Stimulated activated CD4-positive, alpha-beta T cell treated with anti-CD3 and anti-CD28 coated beads, Interleukin-4, amount 100 ng/mL, for 1 hour (primary cell): ENCODE measurements at regions not wholly inside any gene's neighbourhood (a gene's known extent, or its start where the extent isn't known, plus 50 kb on each side); places are given as distances from the start of the nearest gene placed in this dataset.

Source experiments
- DNase-seq: peaks from one replicate; pipeline ENCODE4 v3.0.0-alpha.2; 2020

DNA sequence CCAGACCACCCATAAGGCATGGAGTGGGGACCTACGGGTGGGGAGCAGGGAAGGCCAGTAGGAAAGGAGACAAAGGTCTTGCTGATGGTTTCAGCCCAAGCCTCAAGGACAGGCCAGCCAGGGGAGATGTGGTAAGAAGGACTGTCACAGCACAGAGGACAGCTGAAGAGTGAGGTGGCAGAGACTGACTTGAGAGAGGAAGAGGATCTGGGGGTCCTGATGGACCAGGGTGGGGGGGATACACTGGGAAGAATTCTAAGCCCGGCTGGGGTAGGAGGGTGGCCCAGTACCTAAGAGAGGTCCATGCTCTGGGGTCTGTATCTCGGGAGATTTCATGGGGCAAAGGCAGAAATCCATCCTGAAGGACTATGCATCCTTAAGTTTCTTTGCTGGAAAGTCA is 66.1 kb upstream of the THY1 start:
- DNase-seq = no peak

DNA sequence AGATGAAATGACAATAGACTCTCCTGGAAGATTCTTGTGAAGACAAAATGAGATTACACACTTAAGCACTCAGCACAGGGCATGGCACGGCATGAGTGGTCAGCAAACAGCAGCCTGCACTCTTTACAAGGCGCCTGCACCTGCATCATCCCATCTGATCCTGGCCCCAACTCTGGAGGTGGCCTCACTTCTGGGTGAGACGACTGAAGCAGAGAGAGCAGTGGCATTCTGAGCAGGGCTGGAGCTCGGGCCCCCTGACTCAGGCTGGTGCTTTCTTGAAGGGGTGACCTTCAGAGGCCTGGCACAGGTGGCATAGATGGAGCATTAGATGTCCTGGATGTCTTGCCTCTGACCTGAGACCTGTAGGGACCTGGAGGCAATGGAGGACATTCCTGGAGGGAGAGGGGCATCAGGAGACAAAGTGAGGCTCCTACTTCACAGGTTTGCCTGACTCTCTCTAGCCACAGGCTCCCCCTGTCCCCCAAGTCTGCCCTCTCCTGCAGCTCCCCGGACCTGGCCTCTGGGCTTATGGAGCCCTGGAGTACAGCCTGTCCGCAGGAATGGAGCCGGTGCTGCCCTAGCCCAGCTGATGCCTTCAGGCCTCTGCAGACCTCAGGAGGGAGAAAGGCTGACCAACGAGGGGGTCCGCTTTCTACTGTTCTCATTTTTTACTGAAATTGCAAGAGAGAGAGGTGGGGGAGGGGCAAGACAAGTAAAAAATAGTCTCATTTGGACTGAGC is 65.5 kb upstream of the THY1 start:
- DNase-seq = no peak

GRCh38 chr11:119486691-119487259 is 63.8 kb upstream of the THY1 start:
- no peak for DNase-seq

- DNase-seq = no peak
Observed at GRCh38 chr11:119486016-119486415, 63.0 kb upstream of the THY1 start.

- DNase-seq = no peak
Observed at GRCh38 chr11:119484741-119485605, 62.0 kb upstream of the THY1 start.

DNA sequence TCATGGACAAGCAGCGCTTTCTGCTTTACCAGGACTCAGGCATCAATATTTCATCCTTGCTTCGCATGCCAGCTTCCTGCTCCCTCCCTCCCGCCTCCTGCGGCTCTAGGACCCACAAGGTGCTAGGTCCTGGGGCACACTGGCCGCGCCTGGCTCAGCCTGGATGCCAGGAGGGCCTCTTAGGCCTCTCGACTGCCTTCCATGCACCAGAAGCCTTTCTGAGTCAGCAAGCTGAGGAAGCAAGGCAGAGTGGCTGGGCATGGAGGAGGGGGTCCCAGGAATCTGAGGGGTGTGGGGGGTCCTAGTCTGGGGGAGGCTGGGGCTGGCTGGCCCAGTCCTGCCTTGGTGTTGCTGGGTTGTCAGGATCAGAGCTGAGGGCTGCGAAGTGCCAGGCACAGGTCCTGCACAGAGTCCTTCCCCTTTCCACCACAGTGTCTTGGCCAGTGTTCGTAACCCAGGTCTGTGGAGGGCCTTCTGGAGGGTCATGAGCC is 61.0 kb upstream of the THY1 start:
- no peak for DNase-seq

GRCh38 chr11:119483341-119483880 is 60.4 kb upstream of the THY1 start:
- no peak for DNase-seq

DNA sequence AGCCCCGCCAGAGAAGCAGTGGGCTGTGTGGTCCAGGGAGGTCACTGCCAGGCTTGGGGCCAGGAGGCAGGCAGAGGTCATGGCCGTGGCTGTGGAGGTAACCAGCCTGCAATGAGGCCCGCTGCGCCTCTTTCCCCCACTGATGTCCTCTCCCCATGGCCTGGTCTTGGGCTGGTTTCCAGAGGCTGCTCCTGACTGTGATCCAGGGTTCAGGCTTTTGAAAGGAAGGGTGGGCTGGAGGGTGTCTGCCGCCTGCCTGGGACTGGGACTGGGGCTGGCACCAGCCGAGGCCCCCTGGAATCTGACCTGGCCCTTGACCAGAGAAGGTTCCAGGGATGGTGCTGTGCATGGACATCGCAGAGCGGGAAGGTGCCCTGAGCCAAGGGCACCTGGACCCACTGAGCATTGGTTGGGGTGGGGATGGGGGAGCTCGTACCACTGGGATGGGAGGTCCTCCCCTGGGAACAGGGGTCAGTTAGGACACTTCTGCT is 59.6 kb upstream of the THY1 start:
- no peak for DNase-seq

DNA sequence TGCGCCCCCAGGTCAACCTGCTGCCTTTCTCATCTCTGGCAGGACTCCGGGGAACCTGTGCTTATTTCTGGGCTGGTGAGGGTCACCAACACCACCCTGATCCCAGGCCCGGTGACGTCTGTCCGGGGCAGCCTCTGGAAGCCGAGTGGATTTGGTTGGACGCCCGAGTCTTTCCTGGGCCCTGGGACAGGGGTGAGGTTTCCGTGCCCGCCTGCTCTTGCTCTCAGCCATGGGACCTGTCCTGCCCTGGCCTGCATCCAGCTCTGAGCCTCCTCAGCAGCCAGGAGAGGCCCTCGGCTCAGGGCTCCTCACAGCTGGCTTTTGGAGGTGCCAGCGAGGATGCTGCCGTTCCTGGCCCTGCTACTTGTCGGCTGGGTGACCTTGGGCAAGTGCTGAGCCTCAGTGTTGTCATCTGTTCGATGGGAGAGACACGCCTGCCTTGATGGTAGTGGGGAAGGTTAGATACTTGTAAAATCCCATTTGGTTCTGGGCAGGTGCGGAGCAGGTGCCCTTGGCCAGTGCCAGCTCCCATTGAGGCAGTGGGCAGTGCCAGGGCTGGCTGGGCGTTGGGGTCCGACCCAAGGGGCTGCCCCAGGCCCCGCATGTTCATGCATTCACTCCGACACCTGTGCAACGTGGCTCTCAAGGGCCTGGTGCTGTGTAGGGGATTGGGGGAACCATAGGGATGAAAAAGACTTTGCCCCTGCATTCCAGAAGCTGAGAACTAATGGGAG is 58.9 kb upstream of the THY1 start:
- no peak for DNase-seq

- peak; percentile 71 for DNase-seq
Observed at GRCh38 chr11:119481021-119481666, 58.2 kb upstream of the THY1 start.

DNA sequence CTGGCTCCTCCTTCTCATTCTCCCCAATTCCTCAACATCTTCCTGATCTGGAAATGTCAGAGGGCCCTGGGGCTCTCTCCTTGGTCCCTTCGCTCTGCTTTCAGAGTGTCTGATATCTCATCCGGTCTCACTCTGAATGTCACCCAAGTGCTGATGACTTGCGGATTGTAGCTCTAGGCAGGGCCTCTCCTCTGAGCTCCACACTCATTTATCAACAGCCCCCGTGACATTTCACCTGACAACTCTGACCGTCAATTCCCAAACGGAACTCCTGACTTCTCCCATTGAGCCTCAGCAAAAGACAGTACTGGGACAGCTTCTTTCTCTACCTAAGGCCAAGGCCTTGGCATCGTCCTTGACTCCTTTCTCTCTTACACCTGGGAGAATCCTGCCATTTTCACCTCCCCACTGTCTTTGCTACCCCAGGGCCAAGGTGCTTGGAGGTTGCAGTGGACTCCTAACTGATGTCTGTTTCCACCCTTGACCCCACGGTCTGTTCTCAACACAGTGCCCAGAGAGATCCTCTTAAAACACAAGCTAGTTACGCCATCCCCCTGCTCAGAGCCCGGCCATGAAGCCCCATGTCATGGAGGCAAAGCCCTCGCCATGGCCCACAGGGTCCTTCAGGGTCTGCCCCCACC is 57.5 kb upstream of the THY1 start:
- no peak for DNase-seq

GRCh38 chr11:119479685-119480275 is 56.8 kb upstream of the THY1 start:
- no peak for DNase-seq

DNA sequence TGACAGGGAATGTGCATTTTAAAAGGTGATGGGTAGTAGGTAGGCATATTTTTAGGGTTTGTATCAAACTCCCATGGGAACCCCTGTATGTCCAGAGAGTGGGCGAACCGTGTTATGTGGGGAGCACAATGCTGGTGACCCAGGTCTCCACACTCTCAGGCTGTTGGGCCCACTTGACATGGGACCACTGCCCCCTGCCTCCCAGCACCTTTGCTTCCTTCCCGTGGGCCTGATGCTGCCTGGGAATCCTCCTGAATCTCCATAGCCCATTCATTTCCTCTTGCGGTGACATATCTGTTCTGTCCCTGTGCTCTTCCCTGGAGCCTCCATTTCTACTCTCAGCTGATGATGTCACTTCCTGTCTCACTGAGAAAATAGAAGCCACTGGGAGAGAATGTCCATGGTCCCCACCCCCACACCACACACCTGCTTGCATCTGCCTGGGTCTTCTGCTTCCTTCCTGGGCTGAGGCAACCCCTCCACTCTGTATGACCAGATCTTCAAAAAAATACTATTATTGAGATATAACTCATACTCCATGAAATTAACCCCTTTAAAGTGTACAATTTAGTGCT is 55.8 kb upstream of the THY1 start:
- no peak for DNase-seq

DNA sequence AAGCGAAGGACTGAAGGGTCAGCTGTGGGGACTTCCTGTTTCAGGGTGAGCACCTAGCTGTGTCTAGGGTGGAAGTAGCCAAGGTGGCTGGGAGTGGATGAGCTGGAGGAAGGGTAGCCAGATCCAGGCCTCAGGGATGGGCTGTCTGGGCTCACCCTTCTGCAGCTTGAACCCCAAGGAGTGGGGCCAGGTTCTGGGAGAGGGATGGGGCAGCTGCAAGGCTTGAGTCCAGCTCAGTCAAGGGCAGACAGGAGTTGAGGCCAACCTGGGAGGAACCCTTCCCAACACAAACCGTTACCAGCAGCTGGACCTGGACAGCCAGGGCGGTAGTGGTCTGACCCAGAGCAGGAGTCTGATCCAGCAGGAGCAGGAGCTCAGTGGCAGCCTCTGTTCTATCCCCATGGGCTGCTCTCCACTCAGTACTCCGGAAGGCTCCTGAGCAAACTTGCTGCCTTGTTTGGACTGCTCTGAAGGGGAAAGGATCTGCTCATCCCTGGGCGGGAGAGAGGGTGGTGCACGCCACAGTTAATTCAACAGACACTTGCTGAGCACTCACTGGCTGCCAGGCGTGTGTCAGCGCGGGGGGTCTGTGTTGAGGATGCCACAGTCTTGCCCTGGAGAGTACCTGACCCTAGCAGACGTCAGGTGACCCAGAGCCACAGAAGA is 53.8 kb upstream of the THY1 start:
- no peak for DNase-seq

GRCh38 chr11:119476038-119476437 is 53.1 kb upstream of the THY1 start:
- no peak for DNase-seq

GRCh38 chr11:119474682-119475596 is 52.0 kb upstream of the THY1 start:
- DNase-seq = peak; percentile 43

GRCh38 chr11:119473901-119474681 is 51.1 kb upstream of the THY1 start:
- DNase-seq = no peak

GRCh38 chr11:119473226-119473625 is 50.3 kb upstream of the THY1 start:
- no peak for DNase-seq
